Neuronal stem cell (in vitro differentiated cells): ENCODE measurements at regions not wholly inside any gene's neighbourhood (a gene's known extent, or its start where the extent isn't known, plus 50 kb on each side); places are given as distances from the start of the nearest gene placed in this dataset.

Source experiments
- DNase-seq: peaks from one replicate; pipeline ENCODE4 v3.0.0-alpha.2; 2013; ENCODE audit warnings: low spot score
- H2AFZ ChIP-seq: one replicate; pipeline ENCODE4 v1.6.1; 2013; ENCODE audit warnings: mild to moderate bottlenecking, low read length, inconsistent platforms
- H2AK5ac ChIP-seq: 2 replicates; pipeline ENCODE4 v1.6.1; 2013; ENCODE audit warnings: low read depth, mild to moderate bottlenecking, inconsistent platforms, low read length, moderate library complexity, mixed read lengths
- H2BK120ac ChIP-seq: 2 replicates; pipeline ENCODE4 v1.6.1; 2013; ENCODE audit warnings: low read depth, mild to moderate bottlenecking, inconsistent platforms, low read length, moderate library complexity, mixed read lengths
- H2BK12ac ChIP-seq: one replicate; pipeline ENCODE4 v1.6.1; 2013; ENCODE audit warnings: low read length, inconsistent platforms
- H2BK15ac ChIP-seq: 2 replicates; pipeline ENCODE4 v1.6.1; 2013; ENCODE audit warnings: mild to moderate bottlenecking, low read length, inconsistent platforms, mixed read lengths
- H2BK5ac ChIP-seq: one replicate; pipeline ENCODE4 v1.6.1; 2013; ENCODE audit warnings: inconsistent platforms, mild to moderate bottlenecking, low read length, moderate library complexity
- H3K14ac ChIP-seq: one replicate; pipeline ENCODE4 v1.6.1; 2013; ENCODE audit warnings: low read length, inconsistent platforms
- H3K18ac ChIP-seq: 2 replicates; pipeline ENCODE4 v1.6.1; 2013; ENCODE audit warnings: low read length, inconsistent platforms
- H3K23ac ChIP-seq: 2 replicates; pipeline ENCODE4 v1.6.1; 2013; ENCODE audit warnings: low read depth, mild to moderate bottlenecking, mixed read lengths, low read length, inconsistent platforms; ENCODE audit not compliant: poor library complexity
- H3K27ac ChIP-seq: replicated peaks from 3 replicates; pipeline ENCODE4 v1.5.1; 2013; ENCODE audit warnings: low read length, inconsistent platforms
- H3K27me3 ChIP-seq, 3 experiments: 2 replicates each; pipeline ENCODE4 v1.6.1; 2013; ENCODE audit warnings: low read length in 3 of 3, mild to moderate bottlenecking in 2 of 3, inconsistent platforms in 1 of 3, low read depth in 1 of 3, mixed read lengths in 1 of 3, moderate library complexity in 1 of 3; ENCODE audit not compliant: control insufficient read depth in 3 of 3, insufficient read depth in 3 of 3
- H3K36me3 ChIP-seq, 2 donors: replicated peaks in 1 of 2; 2 replicates each; pipeline ENCODE4 v1.6.1; 2013; ENCODE audit warnings: low read length in 2 of 2; ENCODE audit not compliant: control insufficient read depth in 2 of 2, insufficient read depth in 2 of 2
- H3K4ac ChIP-seq: 2 replicates; pipeline ENCODE4 v1.6.1; 2013; ENCODE audit warnings: inconsistent platforms, mild to moderate bottlenecking, low read length, moderate library complexity
- H3K4me1 ChIP-seq, 2 donors: 1 replicate in 1 of 2; 2 replicates in 1 of 2; pipeline ENCODE4 v1.6.1; 2013; ENCODE audit warnings: low read length in 2 of 2, low read depth in 1 of 2; ENCODE audit not compliant: control insufficient read depth in 2 of 2, insufficient read depth in 1 of 2
- H3K4me2 ChIP-seq: one replicate; pipeline ENCODE4 v1.6.1; 2013; ENCODE audit warnings: mild to moderate bottlenecking, low read length, inconsistent platforms; ENCODE audit not compliant: insufficient read depth, poor library complexity, severe bottlenecking
- H3K4me3 ChIP-seq, 2 donors: 2 replicates each; pipeline ENCODE4 v1.5.1; 2013; ENCODE audit warnings: low read length in 2 of 2, mild to moderate bottlenecking in 2 of 2, inconsistent platforms in 1 of 2, moderate library complexity in 1 of 2
- H3K79me1 ChIP-seq: one replicate; pipeline ENCODE4 v1.6.1; 2013; ENCODE audit warnings: low read depth, mild to moderate bottlenecking, inconsistent platforms, low read length, moderate library complexity
- H3K9ac ChIP-seq: one replicate; pipeline ENCODE4 v1.6.1; 2013; ENCODE audit warnings: mild to moderate bottlenecking, low read depth, low read length, inconsistent platforms; ENCODE audit not compliant: poor library complexity
- H3K9me3 ChIP-seq, 2 donors: replicated peaks in 1 of 2; 2 replicates each; pipeline versions ENCODE3 to v1.6.1; 2013; ENCODE audit warnings: low read length in 2 of 2, mild to moderate bottlenecking in 2 of 2, inconsistent platforms in 1 of 2, low read depth in 1 of 2, mixed read lengths in 1 of 2, moderate library complexity in 1 of 2; ENCODE audit not compliant: control insufficient read depth in 2 of 2, insufficient read depth in 1 of 2
- H4K8ac ChIP-seq: one replicate; pipeline ENCODE4 v1.6.1; 2013; ENCODE audit warnings: low read depth, mild to moderate bottlenecking, inconsistent platforms, low read length, moderate library complexity
- H4K91ac ChIP-seq: one replicate; pipeline ENCODE4 v1.6.1; 2013; ENCODE audit warnings: low read length, low read depth, mild to moderate bottlenecking, inconsistent platforms; ENCODE audit not compliant: poor library complexity
- WGBS, 2 donors: extraction: QIAGEN DNeasy Blood & Tissue Kit; methylation state at CpG; one replicate each; pipeline ENCODE4 v1.1.7; 2013; ENCODE audit warnings: missing lambda C conversion rate in 2 of 2, mixed read lengths in 1 of 2; ENCODE audit not compliant: insufficient read length in 2 of 2, insufficient replicate concordance in 1 of 2; ENCODE audit errors: extremely low coverage in 2 of 2; 5-methylcytosine and 5-hydroxymethylcytosine counted together

- no peak overlapping the region for H2BK120ac ChIP-seq
- no peak overlapping the region for H4K8ac ChIP-seq
- WGBS, 2 donors: no CpG with 5 or more reads among the region's 6 CpGs
- no peak overlapping the region for H3K4ac ChIP-seq
- H2AFZ ChIP-seq: no peak overlapping the region
- H2AK5ac ChIP-seq: no peak overlapping the region
- no peak overlapping the region for H3K14ac ChIP-seq
- no peak overlapping the region for H2BK15ac ChIP-seq
- no peak overlapping the region for H2BK5ac ChIP-seq
- no peak overlapping the region for H3K4me2 ChIP-seq
- H3K9me3 ChIP-seq: no peaks in the 10 kb centered on the region
- H3K27me3 ChIP-seq: no peaks in the 10 kb centered on the region
- H3K79me1 ChIP-seq: no peaks in the 10 kb centered on the region
- H3K4me1 ChIP-seq: peaks cover 12 to 13% of the 10 kb centered on the region in 2 donors
- no peak overlapping the region for H3K4me3 ChIP-seq
- no peak for DNase-seq
- no peaks in the 10 kb centered on the region for H3K36me3 ChIP-seq
- peak overlapping the region; percentile 50 for H3K18ac ChIP-seq
- no peak overlapping the region for H2BK12ac ChIP-seq
- H3K23ac ChIP-seq: no peak overlapping the region
- H3K9ac ChIP-seq: no peak overlapping the region
- no peak overlapping the region for H4K91ac ChIP-seq
- no peak overlapping the region for H3K27ac ChIP-seq
Measured at GRCh38 chr1:81543764-81544163, 257.0 kb upstream of the ADGRL2 start.

GRCh38 chr1:81542196-81542595 is 258.5 kb upstream of the ADGRL2 start:
- no peaks in the 10 kb centered on the region for H3K27me3 ChIP-seq
- H2BK5ac ChIP-seq: no peak overlapping the region
- H3K27ac ChIP-seq: no peak overlapping the region
- no peak for DNase-seq
- peak overlapping the region; percentile 59 for H3K18ac ChIP-seq
- H3K23ac ChIP-seq: no peak overlapping the region
- H3K4me2 ChIP-seq: no peak overlapping the region
- H4K8ac ChIP-seq: no peak overlapping the region
- no peak overlapping the region for H2BK120ac ChIP-seq
- no peak overlapping the region for H3K9ac ChIP-seq
- H3K36me3 ChIP-seq: peaks cover 0 to 6% of the 10 kb centered on the region in 2 donors
- WGBS, 2 donors: no CpG with 5 or more reads among the region's 5 CpGs
- no peaks in the 10 kb centered on the region for H3K9me3 ChIP-seq
- peaks cover 4 to 11% of the 10 kb centered on the region in 2 donors for H3K4me1 ChIP-seq
- no peak overlapping the region for H2BK12ac ChIP-seq
- H3K14ac ChIP-seq: no peak overlapping the region
- H3K4ac ChIP-seq: no peak overlapping the region
- no peak overlapping the region for H3K4me3 ChIP-seq
- no peak overlapping the region for H2AFZ ChIP-seq
- no peaks in the 10 kb centered on the region for H3K79me1 ChIP-seq
- H2AK5ac ChIP-seq: no peak overlapping the region
- no peak overlapping the region for H2BK15ac ChIP-seq
- no peak overlapping the region for H4K91ac ChIP-seq

- Histone ChIP-seq H3K36me3 (peaks cover 0 to 6% of the 10 kb centered on the region in 2 donors), H3K27me3 (no peaks in the 10 kb centered on the region), H3K9ac (no peak overlapping the region), H3K79me1 (no peaks in the 10 kb centered on the region), H4K8ac (no peak overlapping the region), H2BK12ac (no peak overlapping the region), H4K91ac (no peak overlapping the region), H3K14ac (no peak overlapping the region), H3K9me3 (no peaks in the 10 kb centered on the region), H2BK15ac (no peak overlapping the region), H3K4ac (no peak overlapping the region), H2AK5ac (no peak overlapping the region), H3K4me1 (peaks cover 1 to 4% of the 10 kb centered on the region in 2 donors), H2BK5ac (no peak overlapping the region), H2BK120ac (no peak overlapping the region), H3K23ac (no peak overlapping the region), H2AFZ (no peak overlapping the region), H3K4me2 (no peak overlapping the region), H3K18ac (no peak overlapping the region), H3K27ac (no peak overlapping the region), H3K4me3 (no peak overlapping the region)
- DNase-seq: no peak
Measured at GRCh38 chr1:81540216-81540615, 260.5 kb upstream of the ADGRL2 start.

- Histone ChIP-seq H3K23ac (no peak overlapping the region), H3K79me1 (no peaks in the 10 kb centered on the region), H2BK15ac (no peak overlapping the region), H2BK120ac (no peak overlapping the region), H3K9ac (no peak overlapping the region), H3K27ac (no peak overlapping the region), H2AK5ac (no peak overlapping the region), H2BK12ac (no peak overlapping the region), H3K4me2 (no peak overlapping the region), H3K9me3 (no peaks in the 10 kb centered on the region), H3K4me1 (peaks cover 0 to 5% of the 10 kb centered on the region in 2 donors), H2AFZ (no peak overlapping the region), H4K91ac (no peak overlapping the region), H3K36me3 (peaks cover 0 to 4% of the 10 kb centered on the region in 2 donors), H3K27me3 (no peaks in the 10 kb centered on the region), H3K4ac (no peak overlapping the region), H3K18ac (no peak overlapping the region), H3K14ac (no peak overlapping the region), H4K8ac (no peak overlapping the region), H2BK5ac (no peak overlapping the region), H3K4me3 (no peak overlapping the region)
- no peak for DNase-seq
- no CpG with 5 or more reads among the region's 3 CpGs for WGBS, 2 donors
Measured at GRCh38 chr1:81529014-81529413, 271.7 kb upstream of the ADGRL2 start.
